ENCODE measurements at regions not wholly inside any gene's neighbourhood (a gene's known extent, or its start where the extent isn't known, plus 50 kb on each side); places are given as distances from the start of the nearest gene placed in this dataset.
A peak's percentile ranks its signal among the peaks of the same experiment; 100 is the strongest.

DNA sequence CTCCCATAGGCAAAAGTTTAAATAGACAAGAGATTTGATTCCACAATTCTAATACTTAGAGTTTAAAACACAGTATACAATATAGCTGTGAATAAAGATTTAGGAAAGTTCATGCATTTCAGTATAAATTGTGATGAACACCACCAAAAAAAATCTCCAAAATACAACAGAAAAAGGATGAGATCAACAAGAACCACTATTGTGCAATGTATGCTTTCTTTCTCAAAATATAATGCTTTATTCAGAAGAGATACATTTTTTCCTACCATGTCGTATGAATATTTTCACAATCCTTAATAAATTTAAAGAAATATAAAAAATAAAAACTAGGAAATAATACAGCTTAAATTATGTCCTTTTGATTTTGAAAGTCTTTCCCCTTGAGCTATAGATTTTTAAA, 1309.2 kb downstream of the MRPL39 start:
- Histone ChIP-seq H3K4me3 (ENCODE audit: low read length) (no peak overlapping the region), H3K9ac (ENCODE audit: low read depth, low read length) (no peak overlapping the region), H3K4me1 (ENCODE audit: control insufficient read depth, insufficient read depth, low read length) (no peaks in the 10 kb centered on the region), H3K27me3 (ENCODE audit: control insufficient read depth, insufficient read depth, low read length) (no peaks in the 10 kb centered on the region), H3K36me3 (ENCODE audit: insufficient read depth, low read length) (no peaks in the 10 kb centered on the region), H3K9me3 (replicated peaks; ENCODE audit: low read length) (no peaks in the 10 kb centered on the region), H3K4me2 (ENCODE audit: low read length) (no peak overlapping the region)

DNA sequence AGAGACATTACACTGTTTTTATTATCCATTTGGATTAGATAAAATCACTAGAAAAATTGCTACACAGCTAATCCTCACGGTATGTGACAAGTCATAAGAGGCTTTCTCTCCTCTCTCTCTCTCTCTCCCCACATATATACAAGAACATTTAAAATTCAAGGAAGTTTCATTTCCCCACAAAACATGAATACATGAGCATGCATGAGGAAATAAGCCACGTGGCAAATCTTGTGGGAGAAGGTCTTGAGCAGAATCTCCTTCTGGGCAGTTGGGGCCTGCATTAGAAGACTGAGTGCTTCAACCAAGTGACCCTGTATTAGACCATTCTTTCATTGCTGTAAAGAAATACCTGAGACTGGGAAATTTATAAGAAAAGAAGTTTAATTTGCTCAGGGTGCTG, 1313.1 kb downstream of the MRPL39 start:
- no peaks in the 10 kb centered on the region for H3K9me3 ChIP-seq (replicated peaks; ENCODE audit: low read length)
- H3K4me1 ChIP-seq (ENCODE audit: control insufficient read depth, insufficient read depth, low read length) = no peaks in the 10 kb centered on the region
- no peak overlapping the region for H3K4me3 ChIP-seq (ENCODE audit: low read length)
- H3K9ac ChIP-seq (ENCODE audit: low read depth, low read length) = no peak overlapping the region
- no peaks in the 10 kb centered on the region for H3K27me3 ChIP-seq (ENCODE audit: control insufficient read depth, insufficient read depth, low read length)
- H3K36me3 ChIP-seq (ENCODE audit: insufficient read depth, low read length) = no peaks in the 10 kb centered on the region
- no peak overlapping the region for H3K4me2 ChIP-seq (ENCODE audit: low read length)

DNA sequence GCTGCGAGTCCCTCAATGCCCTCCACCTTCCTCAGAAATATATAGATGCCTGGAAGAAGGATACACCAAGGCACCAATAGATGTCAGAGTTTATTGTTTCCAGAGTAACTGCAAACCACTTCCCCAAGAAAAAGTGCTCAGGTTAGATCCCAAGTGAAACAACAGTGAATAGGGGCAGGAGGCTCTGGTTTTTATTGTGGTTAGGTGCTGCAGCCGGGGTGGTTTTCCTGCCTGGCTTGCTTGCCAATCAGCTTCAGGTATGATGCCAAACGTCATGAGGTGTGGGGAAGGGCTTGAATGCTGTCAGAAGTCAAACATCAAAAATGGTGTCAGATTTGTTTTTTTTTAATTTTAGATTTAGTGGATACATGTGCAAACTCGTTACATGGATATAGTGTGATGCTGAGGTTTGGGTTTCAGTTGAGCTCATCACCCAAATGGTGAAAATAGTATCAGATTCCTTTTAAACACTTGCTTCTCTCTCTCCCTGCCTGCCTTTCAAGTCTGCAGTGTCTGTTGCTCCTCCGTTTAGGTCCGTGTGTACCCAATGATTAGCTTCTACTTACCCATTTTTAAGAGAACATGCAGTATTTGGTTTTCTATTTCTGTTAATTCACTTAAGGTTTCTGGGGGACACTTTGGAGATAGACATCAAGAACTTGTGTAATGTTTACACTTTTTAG, 1317.0 kb downstream of the MRPL39 start:
- H3K9me3 ChIP-seq (replicated peaks; ENCODE audit: low read length) = no peaks in the 10 kb centered on the region
- H3K4me2 ChIP-seq (ENCODE audit: low read length) = no peak overlapping the region
- no peak overlapping the region for H3K4me3 ChIP-seq (ENCODE audit: low read length)
- no peaks in the 10 kb centered on the region for H3K27me3 ChIP-seq (ENCODE audit: control insufficient read depth, insufficient read depth, low read length)
- H3K9ac ChIP-seq (ENCODE audit: low read depth, low read length) = no peak overlapping the region
- H3K4me1 ChIP-seq (ENCODE audit: control insufficient read depth, insufficient read depth, low read length) = no peaks in the 10 kb centered on the region
- H3K36me3 ChIP-seq (ENCODE audit: insufficient read depth, low read length) = no peaks in the 10 kb centered on the region

DNA sequence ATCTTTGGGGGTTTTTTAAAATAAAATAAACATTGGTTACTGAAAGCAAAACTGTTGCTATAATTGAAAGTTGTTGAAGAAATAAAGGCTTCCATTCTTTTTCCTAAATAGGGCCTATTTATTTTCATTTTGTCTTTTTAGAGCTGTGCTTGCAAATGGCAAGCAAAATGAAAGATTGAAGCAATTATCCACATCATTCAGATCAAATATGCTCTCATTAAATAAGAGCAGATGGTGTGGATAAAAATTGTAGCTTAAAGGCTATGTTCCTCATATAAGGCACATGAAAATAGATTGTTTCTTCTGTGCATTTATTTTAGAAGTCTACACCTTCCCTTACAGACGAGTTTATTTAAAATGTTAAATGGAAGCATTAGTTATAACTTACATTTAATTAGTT, 1317.7 kb downstream of the MRPL39 start:
- Histone ChIP-seq H3K9ac (ENCODE audit: low read depth, low read length) (no peak overlapping the region), H3K4me3 (ENCODE audit: low read length) (no peak overlapping the region), H3K4me1 (ENCODE audit: control insufficient read depth, insufficient read depth, low read length) (no peaks in the 10 kb centered on the region), H3K4me2 (ENCODE audit: low read length) (no peak overlapping the region), H3K9me3 (replicated peaks; ENCODE audit: low read length) (no peaks in the 10 kb centered on the region), H3K27me3 (ENCODE audit: control insufficient read depth, insufficient read depth, low read length) (no peaks in the 10 kb centered on the region), H3K36me3 (ENCODE audit: insufficient read depth, low read length) (no peaks in the 10 kb centered on the region)

DNA sequence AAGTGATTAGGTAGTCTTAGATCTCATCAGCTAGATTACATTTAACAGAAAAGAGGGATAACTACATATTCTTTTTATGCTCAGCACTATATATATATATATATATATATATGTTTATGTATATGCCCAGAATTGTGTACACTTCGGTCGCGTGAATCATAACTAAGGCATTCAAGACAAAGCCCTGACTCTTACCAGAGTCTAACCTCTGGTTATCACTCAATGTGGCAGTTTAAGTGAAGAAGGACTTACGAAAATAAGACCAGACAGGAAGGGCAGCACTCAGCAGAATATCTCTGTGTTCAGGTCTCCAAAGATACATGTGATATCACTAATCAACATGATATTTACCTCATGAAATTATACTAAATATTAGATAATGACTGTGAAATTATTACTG, 1326.7 kb downstream of the MRPL39 start:
- Histone ChIP-seq H3K9ac (ENCODE audit: low read depth, low read length) (no peak overlapping the region), H3K27me3 (ENCODE audit: control insufficient read depth, insufficient read depth, low read length) (no peaks in the 10 kb centered on the region), H3K4me2 (ENCODE audit: low read length) (no peak overlapping the region), H3K36me3 (ENCODE audit: insufficient read depth, low read length) (no peaks in the 10 kb centered on the region), H3K4me1 (ENCODE audit: control insufficient read depth, insufficient read depth, low read length) (no peaks in the 10 kb centered on the region), H3K4me3 (ENCODE audit: low read length) (no peak overlapping the region), H3K9me3 (replicated peaks; ENCODE audit: low read length) (no peaks in the 10 kb centered on the region)

DNA sequence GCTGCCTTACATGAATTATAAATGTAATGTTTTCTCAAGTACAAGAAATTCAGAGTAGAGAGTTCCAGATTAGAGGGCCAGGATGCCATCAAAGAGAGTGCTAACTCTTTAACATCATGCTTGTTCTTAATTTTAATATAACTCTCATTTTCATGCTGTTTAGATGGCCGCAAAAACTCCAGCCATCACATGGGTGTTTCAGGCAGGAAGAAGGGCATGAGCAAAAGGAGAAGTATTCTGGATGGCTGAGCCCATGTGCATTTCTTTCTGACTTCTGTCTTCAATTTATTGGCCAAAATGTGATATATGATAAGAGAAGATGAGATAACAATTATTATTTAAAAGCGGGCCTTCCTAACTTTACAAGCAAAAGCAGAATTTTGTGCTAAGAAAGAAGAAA, 1328.6 kb downstream of the MRPL39 start:
- Histone ChIP-seq H3K4me1 (ENCODE audit: control insufficient read depth, insufficient read depth, low read length) (no peaks in the 10 kb centered on the region), H3K36me3 (ENCODE audit: insufficient read depth, low read length) (no peaks in the 10 kb centered on the region), H3K9ac (ENCODE audit: low read depth, low read length) (no peak overlapping the region), H3K9me3 (replicated peaks; ENCODE audit: low read length) (no peaks in the 10 kb centered on the region), H3K4me3 (ENCODE audit: low read length) (no peak overlapping the region), H3K27me3 (ENCODE audit: control insufficient read depth, insufficient read depth, low read length) (no peaks in the 10 kb centered on the region), H3K4me2 (ENCODE audit: low read length) (no peak overlapping the region)

DNA sequence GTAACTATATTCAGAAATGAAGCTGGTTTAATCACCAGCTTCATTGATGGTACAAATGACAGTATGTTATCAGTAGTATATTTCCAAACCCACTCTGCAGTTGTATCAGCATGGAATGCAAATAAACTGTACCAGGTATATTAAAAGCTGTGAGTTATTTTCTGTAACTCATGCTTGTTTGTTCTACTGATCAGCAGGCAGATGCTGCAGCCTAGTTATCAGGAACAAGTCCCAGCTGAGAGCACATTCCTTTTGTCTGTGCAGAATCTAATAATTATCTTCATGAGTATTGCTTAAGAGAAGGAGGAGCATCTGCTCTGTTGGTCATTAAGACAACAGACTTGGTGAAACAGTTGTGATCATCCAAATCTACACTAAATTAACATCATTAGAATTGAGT, 1331.1 kb downstream of the MRPL39 start:
- H3K27me3 ChIP-seq (ENCODE audit: control insufficient read depth, insufficient read depth, low read length) = no peaks in the 10 kb centered on the region
- no peak overlapping the region for H3K4me3 ChIP-seq (ENCODE audit: low read length)
- no peaks in the 10 kb centered on the region for H3K4me1 ChIP-seq (ENCODE audit: control insufficient read depth, insufficient read depth, low read length)
- no peak overlapping the region for H3K4me2 ChIP-seq (ENCODE audit: low read length)
- no peaks in the 10 kb centered on the region for H3K36me3 ChIP-seq (ENCODE audit: insufficient read depth, low read length)
- no peaks in the 10 kb centered on the region for H3K9me3 ChIP-seq (replicated peaks; ENCODE audit: low read length)
- H3K9ac ChIP-seq (ENCODE audit: low read depth, low read length) = no peak overlapping the region

DNA sequence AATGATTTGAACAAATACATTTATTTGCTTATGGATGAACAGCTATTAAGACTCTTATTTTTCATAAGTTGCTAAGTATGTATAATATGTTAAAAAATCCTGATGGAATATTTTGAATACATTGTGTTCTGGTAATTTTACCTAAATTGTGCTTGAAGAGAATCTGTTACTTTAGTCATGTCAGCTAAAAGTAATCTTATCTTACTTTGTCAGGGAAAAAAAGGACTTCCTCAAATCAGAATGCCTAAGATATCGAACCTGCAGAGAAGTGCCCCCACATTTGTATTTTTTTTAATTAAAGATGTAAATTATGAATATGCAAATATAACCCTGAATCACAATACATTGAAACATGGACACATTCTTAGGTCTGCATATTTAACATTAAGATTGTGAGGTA, 1331.7 kb downstream of the MRPL39 start:
- H3K36me3 ChIP-seq (ENCODE audit: insufficient read depth, low read length) = no peaks in the 10 kb centered on the region
- H3K4me3 ChIP-seq (ENCODE audit: low read length) = no peak overlapping the region
- H3K9me3 ChIP-seq (replicated peaks; ENCODE audit: low read length) = no peaks in the 10 kb centered on the region
- H3K4me1 ChIP-seq (ENCODE audit: control insufficient read depth, insufficient read depth, low read length) = no peaks in the 10 kb centered on the region
- no peak overlapping the region for H3K4me2 ChIP-seq (ENCODE audit: low read length)
- H3K27me3 ChIP-seq (ENCODE audit: control insufficient read depth, insufficient read depth, low read length) = no peaks in the 10 kb centered on the region
- H3K9ac ChIP-seq (ENCODE audit: low read depth, low read length) = no peak overlapping the region

DNA sequence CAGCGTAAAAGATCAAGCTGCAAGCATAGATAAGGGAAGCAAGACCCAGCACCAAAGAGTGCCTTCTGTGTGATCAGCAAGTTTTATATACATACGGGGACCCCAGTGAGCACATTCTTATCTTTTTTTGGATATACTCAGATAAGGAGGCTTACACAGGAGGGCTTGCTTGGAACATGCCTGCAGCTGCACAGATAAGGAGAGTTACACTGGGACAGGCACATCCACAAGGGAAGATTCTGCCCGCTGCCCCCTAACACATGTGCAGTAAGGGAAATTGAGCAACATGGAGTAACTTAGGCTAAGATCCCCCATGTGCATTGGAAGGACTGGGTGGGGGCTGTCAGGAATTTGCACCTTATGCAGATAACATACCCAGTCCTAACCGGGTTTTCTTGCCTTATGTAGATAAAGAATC, 1334.8 kb downstream of the MRPL39 start:
- no peaks in the 10 kb centered on the region for H3K4me1 ChIP-seq (ENCODE audit: control insufficient read depth, insufficient read depth, low read length)
- no peak overlapping the region for H3K4me3 ChIP-seq (ENCODE audit: low read length)
- H3K9ac ChIP-seq (ENCODE audit: low read depth, low read length) = no peak overlapping the region
- no peaks in the 10 kb centered on the region for H3K9me3 ChIP-seq (replicated peaks; ENCODE audit: low read length)
- H3K4me2 ChIP-seq (ENCODE audit: low read length) = no peak overlapping the region
- no peaks in the 10 kb centered on the region for H3K27me3 ChIP-seq (ENCODE audit: control insufficient read depth, insufficient read depth, low read length)
- no peaks in the 10 kb centered on the region for H3K36me3 ChIP-seq (ENCODE audit: insufficient read depth, low read length)

DNA sequence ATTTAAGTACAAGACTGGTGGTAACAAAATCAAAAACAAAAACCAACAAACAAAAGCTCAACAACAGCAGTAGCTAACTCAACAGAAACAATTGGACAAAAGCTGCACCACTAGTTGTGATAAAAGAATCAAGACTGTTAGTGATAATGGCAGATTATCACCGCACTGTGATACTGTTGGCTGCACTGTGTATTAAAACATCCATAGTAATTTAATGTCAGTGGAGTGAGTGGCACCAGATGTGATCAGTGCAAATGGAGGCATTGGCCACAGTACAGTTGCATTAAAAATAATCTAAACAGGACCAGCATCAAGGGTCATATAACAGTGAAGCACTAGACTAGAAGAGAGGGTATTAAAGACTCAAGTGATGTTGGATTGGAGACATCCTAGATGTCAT, 1341.3 kb downstream of the MRPL39 start:
- Histone ChIP-seq H3K4me2 (ENCODE audit: low read length) (no peak overlapping the region), H3K4me3 (ENCODE audit: low read length) (no peak overlapping the region), H3K4me1 (ENCODE audit: control insufficient read depth, insufficient read depth, low read length) (no peaks in the 10 kb centered on the region), H3K9ac (ENCODE audit: low read depth, low read length) (no peak overlapping the region), H3K9me3 (replicated peaks; ENCODE audit: low read length) (no peaks in the 10 kb centered on the region), H3K36me3 (ENCODE audit: insufficient read depth, low read length) (no peaks in the 10 kb centered on the region), H3K27me3 (ENCODE audit: control insufficient read depth, insufficient read depth, low read length) (no peaks in the 10 kb centered on the region)

DNA sequence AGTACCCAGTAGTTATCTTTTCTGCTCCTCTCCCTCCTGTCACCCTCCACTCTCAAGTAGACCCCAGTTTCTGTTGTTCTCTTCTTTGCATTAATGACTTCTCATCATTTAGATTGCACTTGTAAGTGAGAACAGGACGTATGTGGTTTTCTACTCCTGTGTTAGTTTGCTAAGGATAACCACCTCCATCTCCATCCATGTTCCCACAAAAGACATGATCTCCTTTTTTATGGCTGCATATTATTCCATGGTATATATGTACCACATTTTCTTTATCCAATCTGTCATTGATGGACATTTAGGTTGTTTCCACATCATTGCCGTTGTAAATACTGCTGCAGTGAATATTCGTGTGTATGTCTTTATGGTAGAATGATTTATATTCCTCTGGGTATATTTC, 1346.5 kb downstream of the MRPL39 start:
- no peaks in the 10 kb centered on the region for H3K9me3 ChIP-seq (replicated peaks; ENCODE audit: low read length)
- H3K27me3 ChIP-seq (ENCODE audit: control insufficient read depth, insufficient read depth, low read length) = no peaks in the 10 kb centered on the region
- H3K4me1 ChIP-seq (ENCODE audit: control insufficient read depth, insufficient read depth, low read length) = peaks cover 10% of the 10 kb centered on the region
- no peak overlapping the region for H3K9ac ChIP-seq (ENCODE audit: low read depth, low read length)
- no peak overlapping the region for H3K4me3 ChIP-seq (ENCODE audit: low read length)
- H3K4me2 ChIP-seq (ENCODE audit: low read length) = no peak overlapping the region
- H3K36me3 ChIP-seq (ENCODE audit: insufficient read depth, low read length) = no peaks in the 10 kb centered on the region

DNA sequence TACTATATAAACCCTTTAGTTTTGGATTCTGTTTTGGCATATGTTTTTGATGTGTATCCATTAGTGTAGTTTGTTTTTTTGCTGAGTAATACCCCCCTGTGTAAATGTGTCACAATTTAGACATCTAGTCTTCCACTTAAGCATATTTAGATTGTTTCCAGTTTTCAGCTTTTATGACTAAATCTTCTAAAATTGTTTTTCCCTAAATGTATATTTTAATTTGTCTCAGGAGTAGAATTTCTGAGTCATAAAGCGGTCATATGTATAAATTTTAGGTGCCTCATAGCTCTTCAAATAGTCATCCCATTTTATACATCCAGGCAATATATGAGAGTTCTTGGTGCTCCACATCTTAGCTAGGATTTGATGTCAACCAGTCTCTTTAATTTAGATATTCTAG, 1348.0 kb downstream of the MRPL39 start:
- Histone ChIP-seq H3K4me1 (ENCODE audit: control insufficient read depth, insufficient read depth, low read length) (peaks cover 10% of the 10 kb centered on the region), H3K27me3 (ENCODE audit: control insufficient read depth, insufficient read depth, low read length) (no peaks in the 10 kb centered on the region), H3K4me2 (ENCODE audit: low read length) (peak overlapping the region; percentile 18), H3K9me3 (replicated peaks; ENCODE audit: low read length) (no peaks in the 10 kb centered on the region), H3K36me3 (ENCODE audit: insufficient read depth, low read length) (no peaks in the 10 kb centered on the region), H3K9ac (ENCODE audit: low read depth, low read length) (no peak overlapping the region), H3K4me3 (ENCODE audit: low read length) (no peak overlapping the region)
